Fibroblast of villous mesenchyme (primary cell): ENCODE measurements at regions not wholly inside any gene's neighbourhood (a gene's known extent, or its start where the extent isn't known, plus 50 kb on each side); places are given as distances from the start of the nearest gene placed in this dataset.

Source experiments
- DNase-seq: peaks from one replicate; pipeline ENCODE4 v3.0.0-alpha.2; 2010; ENCODE audit warnings: low read depth
- H3K4me3 ChIP-seq: 2 replicates; pipeline ENCODE4 v1.5.1; 2011; ENCODE audit warnings: low read depth, mild to moderate bottlenecking, low read length
- CTCF ChIP-seq: IDR thresholded peaks from 2 replicates; pipeline ENCODE4 v1.5.1; 2012; ENCODE audit warnings: low read depth, mild to moderate bottlenecking, low read length; ENCODE audit not compliant: insufficient read depth

GRCh38 chr4:100130964-100131363 is 59.3 kb downstream of the DDIT4L start:
- no peak overlapping the region for H3K4me3 ChIP-seq
- TF ChIP-seq CTCF: no peak
- DNase-seq: no peak

GRCh38 chr4:100130491-100130890 is 59.8 kb downstream of the DDIT4L start:
- no peak overlapping the region for H3K4me3 ChIP-seq
- no peak for DNase-seq
- TF ChIP-seq CTCF: no peak

GRCh38 chr4:100129774-100130173 is 60.5 kb downstream of the DDIT4L start:
- no peak for TF ChIP-seq CTCF
- no peak for DNase-seq
- H3K4me3 ChIP-seq: no peak overlapping the region

GRCh38 chr4:100128338-100128737 is 61.9 kb downstream of the DDIT4L start:
- H3K4me3 ChIP-seq: no peak overlapping the region
- no peak for TF ChIP-seq CTCF
- DNase-seq: no peak

- no peak overlapping the region for H3K4me3 ChIP-seq
- no peak for DNase-seq
- TF ChIP-seq CTCF: no peak
Measured at GRCh38 chr4:100124715-100125114, 65.6 kb downstream of the DDIT4L start.

GRCh38 chr4:100118181-100118580 is 72.1 kb downstream of the DDIT4L start:
- no peak overlapping the region for H3K4me3 ChIP-seq
- no peak for DNase-seq
- TF ChIP-seq CTCF: no peak

- DNase-seq: no peak
- no peak overlapping the region for H3K4me3 ChIP-seq
- TF ChIP-seq CTCF: peak; percentile 43
Measured at GRCh38 chr4:100117750-100118149, 72.5 kb downstream of the DDIT4L start.
